Suppressor macrophage (primary cell): ENCODE measurements at regions not wholly inside any gene's neighbourhood (a gene's known extent, or its start where the extent isn't known, plus 50 kb on each side); places are given as distances from the start of the nearest gene placed in this dataset.

Source experiments
- DNase-seq, 4 experiments: peaks; one replicate each; pipeline ENCODE4 v3.0.0-alpha.2; 2020 to 2022

DNA sequence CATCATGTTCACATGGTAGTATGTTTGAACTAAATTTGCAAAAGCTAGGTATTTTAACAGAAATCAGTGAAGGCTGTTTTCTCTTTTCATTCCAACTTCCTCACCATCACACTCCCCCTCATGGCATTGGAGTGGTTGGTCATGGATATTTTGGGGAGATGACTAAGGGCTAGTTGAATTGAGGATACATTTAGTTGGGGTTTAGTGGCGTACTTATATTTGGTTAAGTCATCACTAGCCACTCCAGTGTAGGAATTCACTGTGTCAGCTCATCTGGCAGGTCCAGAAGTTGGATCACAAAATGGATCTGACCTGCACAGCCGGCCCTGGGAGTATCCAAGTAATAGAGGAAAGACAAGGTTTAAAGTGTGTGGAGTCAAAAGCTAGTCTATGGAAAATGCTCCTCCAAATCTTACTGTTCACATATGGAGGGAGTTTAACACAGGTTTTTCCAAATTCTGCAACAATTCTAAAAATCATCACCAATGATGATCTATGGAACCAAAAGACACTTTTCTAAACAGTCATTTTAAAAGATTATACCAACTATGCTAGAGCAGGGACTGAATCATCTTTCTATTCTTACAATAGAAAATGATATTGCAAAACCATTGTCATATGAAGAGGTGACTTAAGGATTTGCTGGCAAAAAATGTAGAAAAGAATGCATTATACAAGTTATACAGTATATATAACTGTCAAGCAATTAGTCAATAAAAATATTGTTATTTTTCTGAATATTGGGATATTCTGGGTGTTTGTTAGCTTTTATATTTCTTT lies 247.8 kb upstream of the PEX5L start:
- peak in 1 of 4 experiments; percentile 13 for DNase-seq

DNA sequence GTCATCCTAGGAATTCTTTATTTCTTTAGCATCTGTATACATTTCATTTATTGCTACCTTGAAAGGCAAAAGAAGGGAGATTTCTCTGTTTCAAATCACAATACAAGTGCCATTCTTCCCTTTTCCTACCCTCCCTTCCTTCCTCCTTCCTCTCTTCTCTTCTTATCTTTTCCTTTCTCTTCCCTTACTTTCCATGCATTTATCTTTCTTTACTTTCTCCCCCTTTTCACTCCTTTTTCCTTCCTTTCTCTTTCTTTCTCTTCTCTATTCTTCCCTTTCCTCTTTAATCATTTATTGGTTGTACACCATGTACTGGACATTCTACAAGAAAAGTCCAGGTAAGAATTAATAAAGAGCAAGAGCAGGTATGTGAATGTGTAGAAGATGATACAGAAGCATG lies 251.0 kb upstream of the PEX5L start:
- no peak for DNase-seq

DNA sequence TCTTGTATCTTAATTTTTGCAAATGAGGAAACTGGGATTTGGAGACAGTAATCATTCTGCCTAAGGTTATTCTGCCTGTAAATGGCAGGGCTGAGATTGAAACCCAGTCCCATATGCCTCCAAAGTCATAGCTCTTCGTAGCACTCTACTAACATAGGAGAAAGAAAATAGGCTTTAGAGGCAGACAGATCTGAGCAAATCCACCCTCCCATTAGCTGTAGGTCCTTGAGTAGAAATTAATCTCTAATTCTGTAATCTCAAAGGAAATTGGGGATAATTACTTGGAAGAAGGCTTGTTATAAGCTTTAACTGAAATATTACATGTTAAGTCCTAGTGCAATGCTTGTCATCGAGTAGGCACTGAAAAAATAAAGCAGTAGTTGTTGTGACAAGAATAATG lies 252.1 kb upstream of the PEX5L start:
- no peak for DNase-seq

DNA sequence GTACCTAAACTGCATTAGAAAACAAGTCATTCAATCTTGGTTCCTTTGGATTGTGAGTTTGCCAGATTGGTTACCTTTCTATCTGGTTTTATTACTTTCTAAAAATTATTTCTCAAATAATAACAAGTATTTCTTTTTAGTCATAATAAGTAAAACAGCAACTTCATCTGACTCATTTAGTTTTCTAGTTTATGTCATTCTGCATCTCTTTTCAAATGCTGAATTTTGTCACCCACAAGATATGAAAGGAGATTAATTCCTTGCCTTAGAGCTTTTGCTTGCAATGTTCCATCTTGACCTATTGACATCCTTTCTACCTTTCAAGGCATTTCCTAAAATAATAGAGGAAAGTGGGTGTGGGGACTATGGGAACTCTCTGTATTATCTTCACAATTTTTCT lies 253.6 kb upstream of the PEX5L start:
- DNase-seq = no peak

DNA sequence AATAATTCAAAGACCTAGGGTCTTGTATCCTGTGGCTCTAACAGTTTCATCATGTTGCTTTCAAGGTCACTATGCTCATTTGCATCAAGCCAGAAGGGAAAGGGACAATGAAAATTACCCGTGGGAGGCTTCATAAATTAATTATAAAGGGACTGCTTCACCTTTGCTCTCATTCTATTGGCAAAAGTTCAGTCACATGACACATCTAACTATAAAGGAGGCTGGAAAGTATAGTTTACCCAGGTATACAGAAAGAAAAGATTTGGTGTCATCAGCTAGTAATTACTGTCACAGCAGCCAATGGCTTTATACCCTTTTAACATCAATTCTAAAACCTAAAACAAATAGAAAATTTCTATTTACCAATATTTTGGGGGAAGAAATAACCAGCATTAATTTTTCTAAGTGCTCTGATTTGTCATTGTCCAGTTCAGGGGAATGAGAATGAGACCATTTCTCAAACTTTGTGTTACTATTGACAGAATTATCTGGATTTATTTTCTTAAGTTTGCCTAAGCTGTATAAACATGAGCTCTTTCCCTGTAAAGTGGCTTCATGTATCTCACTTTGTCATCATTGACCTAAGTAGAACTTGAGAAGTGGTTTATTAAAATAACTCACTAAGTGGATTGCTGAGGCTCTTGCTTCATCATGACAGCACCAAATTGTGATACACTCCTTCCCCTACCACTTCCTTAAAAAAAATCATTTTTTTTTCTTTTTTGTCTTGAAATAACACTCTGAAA lies 257.7 kb upstream of the PEX5L start:
- DNase-seq = peak in 1 of 4 experiments; percentile 4

DNA sequence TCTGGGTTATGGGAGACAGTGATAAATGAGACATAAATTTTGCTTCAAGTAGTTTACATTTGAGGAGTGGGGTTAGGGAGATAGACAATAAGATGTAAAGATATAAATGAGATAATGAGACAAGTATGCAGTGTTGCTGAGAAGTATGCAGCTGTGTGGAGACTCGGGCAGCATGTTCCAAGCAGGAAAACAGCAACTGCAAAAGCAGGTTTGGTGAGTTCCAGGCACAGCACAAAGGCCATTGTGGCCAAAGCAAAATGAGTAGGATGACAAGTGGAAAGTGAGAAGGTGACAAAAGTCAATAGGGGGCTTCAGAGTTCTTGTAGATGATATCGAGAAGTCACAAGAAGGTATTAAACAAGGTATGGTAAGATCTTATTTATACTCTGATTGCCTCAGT lies 259.1 kb upstream of the PEX5L start:
- DNase-seq = no peak

DNA sequence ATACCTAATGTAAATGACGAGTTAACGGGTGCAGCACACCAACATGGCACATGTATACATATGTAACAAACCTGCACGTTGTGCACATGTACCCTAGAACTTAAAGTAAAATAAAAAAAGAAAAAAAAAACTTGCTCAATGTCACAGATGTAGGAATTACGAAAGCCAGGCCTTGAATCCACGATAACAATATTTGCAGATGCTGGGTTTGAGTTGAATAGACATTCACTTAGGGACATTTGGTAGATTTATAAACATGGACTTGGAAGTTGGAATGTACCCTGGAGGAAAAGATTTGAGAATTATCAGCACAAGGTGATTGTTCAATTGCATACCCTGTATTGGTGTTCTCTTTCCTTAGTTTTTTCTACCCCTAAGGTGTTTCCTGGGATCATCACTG lies 260.2 kb upstream of the PEX5L start:
- DNase-seq = no peak

DNA sequence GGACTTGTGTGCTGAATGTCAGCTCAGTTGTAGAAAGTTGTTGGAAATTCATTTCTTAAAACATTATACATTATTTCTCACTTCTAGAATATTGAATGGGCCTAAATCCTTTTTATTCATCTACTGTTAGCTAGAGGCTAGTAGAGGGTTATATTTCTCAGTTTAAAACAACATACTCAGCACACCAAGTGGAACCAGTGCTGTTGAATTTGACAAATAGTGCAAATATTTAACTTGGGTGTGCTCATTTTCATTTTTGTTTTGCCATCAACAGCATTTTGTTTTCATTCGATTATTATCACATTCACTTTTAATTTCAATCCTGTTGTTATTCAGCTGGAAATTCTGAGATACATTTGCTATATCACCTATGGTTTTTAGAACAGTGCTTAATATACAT lies 269.4 kb upstream of the PEX5L start:
- no peak for DNase-seq

DNA sequence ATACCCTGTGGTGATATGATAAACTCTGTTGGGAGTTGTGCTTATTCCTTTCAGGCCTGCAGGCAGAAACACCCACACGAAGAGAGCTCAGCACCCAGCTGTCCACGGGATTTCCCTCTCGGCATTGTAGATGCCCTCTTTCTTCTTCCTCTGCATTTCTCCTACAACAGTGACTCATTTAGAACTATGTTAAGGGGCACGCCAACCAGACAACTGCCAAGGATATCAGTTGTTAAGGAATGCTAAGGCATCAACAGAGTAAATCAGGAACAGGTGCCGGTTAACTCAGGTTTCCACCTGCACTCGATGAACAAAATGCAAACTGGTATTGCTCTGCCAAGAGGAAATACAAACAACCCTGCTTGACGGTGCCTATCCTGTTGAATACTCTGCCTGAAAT lies 270.0 kb upstream of the PEX5L start:
- peak in 1 of 4 experiments; percentile 1 for DNase-seq

DNA sequence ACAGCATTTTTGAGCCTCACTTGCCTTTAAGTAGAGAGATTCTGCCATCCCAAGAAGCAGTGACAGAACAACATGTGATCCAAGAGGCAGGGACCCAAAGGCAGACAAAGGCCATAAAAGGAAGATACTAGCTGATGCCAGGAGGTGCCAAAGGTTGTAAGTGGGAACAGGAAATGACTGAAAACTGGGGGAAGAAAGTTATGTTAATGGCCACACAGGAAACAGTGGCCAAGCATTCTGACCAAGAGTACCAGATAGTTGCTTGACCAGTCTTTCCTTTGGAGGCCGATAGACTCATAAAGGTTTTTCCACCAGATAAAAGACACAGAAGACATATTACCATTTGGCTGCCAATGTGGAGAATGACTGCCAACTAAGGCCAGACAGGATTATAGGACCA lies 274.5 kb upstream of the PEX5L start:
- DNase-seq = peak in 1 of 4 experiments; percentile 1

DNA sequence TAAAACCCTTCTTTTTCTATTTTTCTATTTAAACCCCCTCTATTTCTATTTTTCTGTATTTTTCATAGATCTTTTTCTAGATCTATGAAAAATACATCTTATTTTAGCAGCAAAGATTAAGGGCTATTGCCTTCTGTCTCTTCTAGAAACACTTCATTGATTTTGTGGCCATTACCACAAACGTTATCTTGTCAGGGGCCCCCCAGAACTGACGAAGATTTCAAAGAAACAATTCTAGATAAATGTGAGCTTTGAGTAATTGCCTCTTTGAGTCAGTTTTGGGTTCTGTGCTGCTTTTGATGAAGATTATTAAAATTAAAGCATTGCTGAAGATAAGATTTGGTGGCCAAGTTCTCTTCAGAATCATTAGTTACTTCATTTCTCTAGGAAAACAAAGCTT lies 279.6 kb upstream of the PEX5L start:
- DNase-seq = no peak

DNA sequence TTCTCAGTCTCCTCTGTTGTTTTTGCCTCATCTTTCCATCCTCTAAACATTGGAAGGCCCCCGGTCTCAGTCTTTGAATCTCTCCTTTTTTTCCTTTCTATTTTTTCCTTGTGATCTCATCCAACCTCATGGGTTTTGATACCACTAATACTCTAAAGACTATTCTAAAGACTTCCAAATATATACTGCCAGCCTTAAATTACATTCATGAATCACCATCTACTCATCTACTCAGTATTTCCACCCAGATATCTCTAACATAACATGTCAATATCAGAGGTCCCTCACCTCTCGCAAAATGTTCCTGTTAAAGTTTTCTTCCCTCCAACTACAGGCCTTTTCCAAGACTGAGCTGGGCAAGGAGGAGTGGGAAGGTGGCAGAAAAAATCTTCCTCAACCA lies 282.5 kb upstream of the TTC14 start:
- no peak for DNase-seq

DNA sequence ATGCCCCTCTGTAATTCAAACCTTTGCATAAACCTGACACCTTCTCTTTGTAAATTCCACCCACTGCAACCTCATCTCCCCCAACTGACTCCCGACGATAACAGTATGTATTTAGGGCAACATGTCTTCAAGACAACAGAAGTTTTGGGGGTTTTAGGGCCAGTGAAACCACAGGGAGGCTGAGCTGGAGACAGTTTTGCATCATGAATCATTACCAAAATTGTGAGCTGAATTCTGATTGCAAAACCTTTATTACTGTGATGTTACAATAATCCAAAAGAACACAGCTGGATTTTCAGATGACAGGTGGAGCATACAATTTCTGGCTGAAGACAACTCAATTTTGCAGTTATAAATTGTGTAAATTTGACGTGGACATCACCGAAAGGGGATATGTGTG lies 281.3 kb upstream of the TTC14 start:
- DNase-seq = no peak

DNA sequence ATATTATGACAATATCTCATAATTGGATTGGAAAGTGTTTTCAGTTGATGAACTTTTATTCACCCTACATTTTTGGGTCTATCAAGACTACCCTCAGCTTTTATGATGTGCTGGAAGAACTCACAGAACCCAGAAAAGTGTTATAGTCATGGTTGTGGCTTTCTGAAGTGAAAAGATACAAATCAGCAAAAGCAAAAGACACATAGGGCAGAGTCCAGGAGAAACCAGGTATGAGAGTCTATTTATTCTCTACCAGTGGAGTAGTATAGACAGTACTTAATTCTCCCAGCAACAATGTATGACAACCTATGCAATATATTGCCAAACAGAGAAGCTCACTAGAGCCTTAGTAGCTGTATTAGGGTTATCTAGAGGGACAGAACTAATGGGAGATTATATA lies 280.4 kb upstream of the TTC14 start:
- DNase-seq = no peak

DNA sequence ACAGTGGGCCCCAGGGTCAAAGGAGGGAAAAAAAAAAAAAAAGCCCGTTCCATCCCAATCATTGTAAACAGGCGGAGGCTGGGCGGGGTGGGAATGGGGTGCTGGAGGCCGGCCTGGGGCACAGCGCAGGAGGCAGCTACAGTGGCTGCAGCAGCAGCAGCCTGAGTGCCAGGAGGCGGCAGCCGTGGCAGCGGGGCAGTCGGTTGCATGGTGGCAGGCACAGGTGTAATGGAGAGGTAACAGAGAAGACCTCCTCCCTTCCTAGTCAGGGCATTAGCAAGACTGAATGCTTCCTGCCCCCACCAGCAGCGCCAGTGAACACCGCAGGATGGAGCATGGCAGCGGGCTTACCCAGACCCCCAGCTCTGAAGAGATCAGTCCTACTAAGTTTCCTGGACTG lies 279.1 kb upstream of the TTC14 start:
- DNase-seq = no peak

DNA sequence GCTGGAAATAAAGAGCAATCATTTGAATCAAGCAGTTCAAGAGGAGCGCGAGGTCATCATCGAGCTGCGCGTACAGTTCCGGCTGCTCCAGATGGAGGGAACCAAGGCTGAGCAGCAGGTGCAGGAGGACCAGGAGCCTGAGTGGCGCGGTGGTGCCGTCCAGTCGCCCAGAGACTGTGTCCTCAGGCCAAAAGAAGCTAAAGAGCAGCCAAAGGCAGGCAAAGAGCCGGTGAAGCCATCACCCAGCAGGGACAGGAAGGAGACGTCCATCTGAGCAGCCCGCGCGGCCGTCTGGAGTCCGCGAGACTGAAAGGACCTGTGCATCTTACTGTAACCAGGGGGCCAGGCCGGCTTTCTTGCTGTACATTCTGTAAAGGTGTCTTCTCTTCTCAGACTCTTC lies 277.2 kb upstream of the TTC14 start:
- DNase-seq = no peak

DNA sequence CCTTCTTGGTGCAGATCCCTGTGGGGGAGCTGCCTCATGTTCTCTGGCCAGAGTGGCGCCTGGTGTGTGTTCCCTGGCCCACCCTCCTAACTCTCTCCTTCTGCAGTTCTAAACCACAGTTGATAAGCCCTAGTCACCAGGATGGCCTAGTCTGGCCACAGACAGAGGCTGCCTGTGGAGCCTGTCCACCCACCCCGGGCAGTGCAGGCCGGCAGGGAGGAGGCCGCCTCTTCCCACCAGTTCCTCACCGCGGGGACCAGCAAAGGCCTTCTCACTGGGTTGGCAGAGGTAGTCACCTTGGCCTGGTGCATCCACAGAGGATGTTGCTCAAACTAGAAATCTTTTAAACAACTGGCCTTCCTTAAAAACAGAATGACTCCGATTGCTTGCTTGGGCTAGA lies 276.4 kb upstream of the TTC14 start:
- DNase-seq = no peak

DNA sequence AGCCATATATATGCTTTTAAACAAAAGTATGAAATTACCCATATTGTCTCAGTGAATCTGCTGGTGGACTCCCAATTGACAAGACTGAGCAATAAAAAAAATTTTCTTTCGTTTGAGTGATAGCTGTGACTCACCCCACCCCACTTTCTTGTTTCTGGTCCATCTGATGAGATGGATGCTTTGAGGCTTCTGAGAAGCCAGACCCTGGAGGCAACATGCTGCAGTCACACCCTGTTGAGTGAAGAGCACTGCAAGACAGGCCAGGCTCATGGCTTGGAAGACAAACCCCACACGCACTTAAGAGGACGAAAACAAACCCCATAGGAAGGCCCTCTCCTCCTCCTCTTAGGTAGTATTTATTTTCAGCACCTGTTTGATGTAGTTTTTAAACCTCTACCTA lies 276.0 kb upstream of the TTC14 start:
- DNase-seq = no peak

DNA sequence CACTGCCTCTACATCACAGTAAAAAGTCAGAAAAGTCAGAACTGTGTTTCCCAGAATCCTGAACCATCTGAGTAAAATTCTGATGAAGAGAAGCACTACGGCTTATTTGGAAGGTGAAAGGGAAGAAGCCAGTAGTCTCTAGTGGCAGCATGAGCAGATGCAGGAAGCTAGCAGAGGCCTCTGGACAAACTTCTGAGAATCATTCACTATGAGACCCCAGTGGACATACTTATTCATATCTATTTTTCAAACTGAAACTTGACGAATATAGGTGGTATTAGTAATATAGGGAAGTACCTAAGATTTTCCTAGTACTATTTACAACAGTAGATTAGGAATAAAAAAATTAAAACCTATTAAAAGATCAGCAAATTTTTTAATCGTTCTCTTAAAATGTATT lies 272.8 kb upstream of the TTC14 start:
- no peak for DNase-seq

DNA sequence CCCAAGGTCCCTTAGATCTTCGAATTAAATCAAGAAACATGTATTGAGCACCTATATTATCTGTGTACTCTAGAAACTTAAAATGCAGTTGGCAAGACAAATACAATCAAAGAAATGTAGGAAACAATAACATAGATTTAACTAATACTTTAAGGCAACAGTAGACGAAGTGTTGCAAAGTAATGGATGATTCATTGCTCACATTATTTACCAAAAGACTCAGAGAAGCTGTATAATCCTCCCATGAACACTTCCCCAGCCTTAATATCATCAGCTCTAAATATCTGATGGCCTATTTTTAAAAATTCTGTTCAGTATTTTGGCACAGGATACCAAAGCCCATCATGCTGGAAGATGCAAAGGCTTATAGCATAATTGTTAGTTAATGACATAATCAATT lies 272.1 kb upstream of the TTC14 start:
- no peak for DNase-seq

DNA sequence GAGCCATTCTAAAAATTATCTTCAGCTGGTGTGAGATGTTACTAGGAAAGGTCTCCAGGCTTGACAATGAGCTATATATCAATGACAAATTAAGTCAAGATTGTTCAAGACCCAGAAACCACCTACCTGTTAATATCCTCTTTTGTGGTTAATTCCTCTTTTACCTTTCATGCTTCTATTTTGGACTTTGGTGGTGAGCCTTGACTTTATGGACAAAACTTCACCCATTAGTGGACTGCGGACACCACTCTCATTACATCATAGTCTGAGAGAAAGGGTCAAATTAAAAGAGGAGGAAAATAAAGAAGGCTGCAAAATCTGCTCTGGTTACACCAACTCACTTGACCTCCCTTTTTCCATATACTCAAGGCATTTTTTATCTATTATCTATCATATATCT lies 271.5 kb upstream of the TTC14 start:
- DNase-seq = no peak

DNA sequence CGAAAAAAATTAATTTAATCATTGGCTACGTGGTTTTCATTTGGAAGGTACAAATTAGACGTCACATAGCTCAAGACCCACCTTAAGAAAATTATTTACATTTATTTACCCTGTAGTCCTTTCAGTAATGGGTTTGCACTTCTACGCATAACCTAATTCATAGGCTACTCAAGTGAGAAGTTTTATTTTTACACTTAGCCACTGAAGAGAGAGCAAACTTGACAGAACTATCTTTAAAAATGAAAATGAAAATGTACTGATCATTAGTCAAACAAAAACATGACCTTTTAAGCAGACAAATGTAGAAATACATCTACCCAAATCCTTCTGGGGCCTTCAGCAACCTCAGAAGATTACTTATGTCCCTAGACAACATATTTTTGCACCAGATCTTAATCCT lies 269.4 kb upstream of the TTC14 start:
- DNase-seq = no peak

DNA sequence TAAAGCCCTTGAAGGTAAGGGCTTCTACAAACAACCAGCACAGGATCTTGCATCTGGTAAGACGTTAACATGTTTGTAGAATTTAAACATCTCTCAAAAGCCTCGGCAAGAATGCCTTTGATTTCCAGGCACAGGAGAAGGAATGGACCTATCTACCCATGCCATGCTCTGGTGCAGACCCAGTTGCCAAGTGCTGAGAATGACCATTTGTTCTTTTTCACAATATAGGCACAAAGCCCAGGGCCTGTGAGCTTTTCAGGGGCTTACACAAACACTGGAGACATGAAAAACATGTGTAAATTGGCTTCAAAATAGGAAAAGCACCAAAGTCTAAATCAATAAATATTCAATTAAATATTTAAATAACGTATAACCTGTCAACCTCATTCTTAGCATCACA lies 266.9 kb upstream of the TTC14 start:
- DNase-seq = no peak

DNA sequence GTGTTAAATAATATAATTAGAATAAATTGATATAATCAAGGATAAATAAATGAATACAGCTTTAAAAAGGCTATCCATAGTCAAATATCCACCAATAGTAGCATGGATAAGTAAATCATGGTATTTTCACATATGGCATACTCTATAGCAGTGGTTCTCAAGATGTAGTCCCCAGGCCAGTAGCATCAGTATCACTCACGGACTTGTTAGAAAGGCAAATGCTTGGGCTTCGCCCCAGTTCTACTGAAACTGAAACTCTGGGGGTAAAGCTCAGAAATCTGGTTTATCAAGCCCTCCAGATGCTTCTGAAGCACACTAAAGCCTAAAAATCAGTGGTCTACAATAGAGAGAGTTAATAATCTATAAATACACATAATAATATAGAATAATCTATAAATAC lies 261.6 kb upstream of the TTC14 start:
- DNase-seq = no peak

DNA sequence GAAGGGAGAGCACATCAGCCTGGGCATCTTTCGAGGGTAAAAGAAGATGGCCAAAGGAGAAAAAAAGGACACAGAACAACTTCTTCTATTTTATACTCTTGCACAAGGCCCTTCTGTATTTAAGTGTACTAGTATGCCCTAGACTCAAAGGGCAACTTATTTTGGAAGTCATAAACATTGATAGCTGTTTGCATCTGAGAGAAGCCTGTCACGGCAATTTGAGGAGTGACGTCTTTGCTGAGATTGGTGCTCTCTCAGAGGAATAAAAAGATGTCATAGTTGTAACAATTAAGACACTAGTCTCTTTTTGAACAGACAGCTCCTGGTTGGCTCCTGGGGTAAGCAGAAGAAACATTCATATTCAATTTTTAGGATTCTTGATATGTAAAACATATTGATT lies 260.4 kb upstream of the TTC14 start:
- DNase-seq = no peak
